ENCODE measurements at regions not wholly inside any gene's neighbourhood (a gene's known extent, or its start where the extent isn't known, plus 50 kb on each side); places are given as distances from the start of the nearest gene placed in this dataset.

- TF ChIP-seq CTCF (conservative IDR thresholded peaks at IDR 0.05; ENCODE audit: low read length): no peak
- TF ChIP-seq EZH2phosphoT487 (IDR thresholded peaks at IDR 0.05; ENCODE audit: borderline replicate concordance, low read depth, low read length): no peak
Observed at GRCh38 chr5:4572311-4573100, 567.6 kb upstream of the ADAMTS16 start.

Data from OCI-LY7 (cell line).